Smooth muscle cell (in vitro differentiated cells): ENCODE measurements at regions not wholly inside any gene's neighbourhood (a gene's known extent, or its start where the extent isn't known, plus 50 kb on each side); places are given as distances from the start of the nearest gene placed in this dataset.

Experiments
- DNase-seq: peaks from one replicate; lab custom pipeline; 2025; ENCODE audit not compliant: unreplicated experiment; lab: John Stamatoyannopoulos, UW
- H2AFZ ChIP-seq: fragments of 200-600 bp; sonication (generic); 2 replicates; pipeline ENCODE4 v1.6.0; 2016; ENCODE audit warnings: antibody characterized with exemption, low read depth, mild to moderate bottlenecking
- H3F3A ChIP-seq: fragments of 200-600 bp; sonication (generic); 2 replicates; pipeline ENCODE4 v1.6.0; 2017; ENCODE audit warnings: antibody characterized with exemption, low read depth
- H3K27ac ChIP-seq: fragments of 200-600 bp; sonication (generic); 2 replicates; pipeline ENCODE4 v1.5.1; 2016; ENCODE audit warnings: low read depth, mild to moderate bottlenecking
- H3K27me3 ChIP-seq: fragments of 200-600 bp; sonication (generic); 2 replicates; pipeline ENCODE4 v1.6.1; 2016; ENCODE audit warnings: low read depth, mild to moderate bottlenecking
- H3K36me3 ChIP-seq: fragments of 200-600 bp; sonication (generic); 2 replicates; pipeline ENCODE4 v1.5.1; 2016; ENCODE audit warnings: low read depth
- H3K4me1 ChIP-seq: fragments of 200-600 bp; sonication (generic); 2 replicates; pipeline ENCODE4 v1.5.1; 2016; ENCODE audit warnings: low read depth
- H3K4me2 ChIP-seq: fragments of 200-600 bp; sonication (generic); 2 replicates; pipeline ENCODE4 v1.6.0; 2016; ENCODE audit warnings: mild to moderate bottlenecking
- H3K4me3 ChIP-seq: fragments of 200-600 bp; sonication (generic); 2 replicates; pipeline ENCODE4 v1.5.1; 2016; ENCODE audit warnings: mild to moderate bottlenecking
- H3K79me2 ChIP-seq: fragments of 200-600 bp; sonication (generic); 2 replicates; pipeline ENCODE4 v1.6.0; 2016; ENCODE audit warnings: low read depth, mild to moderate bottlenecking
- H3K9ac ChIP-seq: fragments of 200-600 bp; sonication (generic); 2 replicates; pipeline ENCODE4 v1.6.0; 2016; ENCODE audit warnings: low read depth
- H3K9me3 ChIP-seq: fragments of 200-600 bp; sonication (generic); replicated peaks from 2 replicates; pipeline ENCODE4 v1.5.1; 2016; ENCODE audit warnings: low read depth
- H4K20me1 ChIP-seq: fragments of 200-600 bp; sonication (generic); 2 replicates; pipeline ENCODE4 v1.6.0; 2016; ENCODE audit warnings: low read depth
- WGBS: methylation state at CpG from one replicate; pipeline ENCODE4 v1.1.7; 2016; ENCODE audit warnings: low lambda C conversion rate; 5-methylcytosine and 5-hydroxymethylcytosine counted together
- TF ChIP-seq, protein P1 (sequence below): fragments of 200-600 bp; sonication (generic); IDR thresholded peaks from 2 replicates; pipeline ENCODE4 v1.5.1; 2017; ENCODE audit warnings: borderline replicate concordance, mild to moderate bottlenecking, antibody characterized with exemption; ENCODE audit not compliant: insufficient read depth, poor library complexity, severe bottlenecking

- Histone ChIP-seq H3K4me3 (no peak overlapping the region), H3K9me3 (no peaks in the 10 kb centered on the region), H3K36me3 (no peaks in the 10 kb centered on the region), H3F3A (no peaks in the 10 kb centered on the region), H2AFZ (no peak overlapping the region), H3K9ac (no peak overlapping the region), H4K20me1 (no peaks in the 10 kb centered on the region), H3K4me1 (no peaks in the 10 kb centered on the region), H3K79me2 (no peaks in the 10 kb centered on the region), H3K27ac (no peak overlapping the region), H3K4me2 (no peak overlapping the region), H3K27me3 (no peaks in the 10 kb centered on the region)
- 92% methylated on average over 6 of the region's 10 CpGs for WGBS
- DNase-seq: no peak
- TF ChIP-seq, protein P1, sequence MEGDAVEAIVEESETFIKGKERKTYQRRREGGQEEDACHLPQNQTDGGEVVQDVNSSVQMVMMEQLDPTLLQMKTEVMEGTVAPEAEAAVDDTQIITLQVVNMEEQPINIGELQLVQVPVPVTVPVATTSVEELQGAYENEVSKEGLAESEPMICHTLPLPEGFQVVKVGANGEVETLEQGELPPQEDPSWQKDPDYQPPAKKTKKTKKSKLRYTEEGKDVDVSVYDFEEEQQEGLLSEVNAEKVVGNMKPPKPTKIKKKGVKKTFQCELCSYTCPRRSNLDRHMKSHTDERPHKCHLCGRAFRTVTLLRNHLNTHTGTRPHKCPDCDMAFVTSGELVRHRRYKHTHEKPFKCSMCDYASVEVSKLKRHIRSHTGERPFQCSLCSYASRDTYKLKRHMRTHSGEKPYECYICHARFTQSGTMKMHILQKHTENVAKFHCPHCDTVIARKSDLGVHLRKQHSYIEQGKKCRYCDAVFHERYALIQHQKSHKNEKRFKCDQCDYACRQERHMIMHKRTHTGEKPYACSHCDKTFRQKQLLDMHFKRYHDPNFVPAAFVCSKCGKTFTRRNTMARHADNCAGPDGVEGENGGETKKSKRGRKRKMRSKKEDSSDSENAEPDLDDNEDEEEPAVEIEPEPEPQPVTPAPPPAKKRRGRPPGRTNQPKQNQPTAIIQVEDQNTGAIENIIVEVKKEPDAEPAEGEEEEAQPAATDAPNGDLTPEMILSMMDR: no peak
Observed at GRCh38 chr7:98520356-98520951, 96.6 kb upstream of the NPTX2 start.

- no peak overlapping the region for H3K9ac ChIP-seq
- no peaks in the 10 kb centered on the region for H3K9me3 ChIP-seq
- H4K20me1 ChIP-seq: no peaks in the 10 kb centered on the region
- no peaks in the 10 kb centered on the region for H3K79me2 ChIP-seq
- no peaks in the 10 kb centered on the region for H3F3A ChIP-seq
- WGBS: 92% methylated on average over 25 of the region's 25 CpGs
- no peak overlapping the region for H2AFZ ChIP-seq
- no peak overlapping the region for H3K4me3 ChIP-seq
- TF ChIP-seq, protein P1: no peak
- no peaks in the 10 kb centered on the region for H3K27me3 ChIP-seq
- no peak for DNase-seq
- no peak overlapping the region for H3K4me2 ChIP-seq
- H3K4me1 ChIP-seq: no peaks in the 10 kb centered on the region
- no peaks in the 10 kb centered on the region for H3K36me3 ChIP-seq
- no peak overlapping the region for H3K27ac ChIP-seq
Observed at GRCh38 chr7:98518159-98518947, 98.7 kb upstream of the NPTX2 start.

- H3K79me2 ChIP-seq: no peaks in the 10 kb centered on the region
- no peaks in the 10 kb centered on the region for H4K20me1 ChIP-seq
- H3K4me2 ChIP-seq: no peak overlapping the region
- no peak overlapping the region for H3K9ac ChIP-seq
- no peak overlapping the region for H2AFZ ChIP-seq
- H3K27ac ChIP-seq: no peak overlapping the region
- no peaks in the 10 kb centered on the region for H3K9me3 ChIP-seq
- WGBS: 90% methylated on average over 4 of the region's 4 CpGs
- no peaks in the 10 kb centered on the region for H3K27me3 ChIP-seq
- H3K4me3 ChIP-seq: no peak overlapping the region
- H3K4me1 ChIP-seq: no peaks in the 10 kb centered on the region
- DNase-seq: no peak
- H3K36me3 ChIP-seq: no peaks in the 10 kb centered on the region
- TF ChIP-seq, protein P1: no peak
- no peaks in the 10 kb centered on the region for H3F3A ChIP-seq
Observed at GRCh38 chr7:98515201-98515600, 101.9 kb upstream of the NPTX2 start.
